ENCODE measurements at regions not wholly inside any gene's neighbourhood (a gene's known extent, or its start where the extent isn't known, plus 50 kb on each side); places are given as distances from the start of the nearest gene placed in this dataset.

DNA sequence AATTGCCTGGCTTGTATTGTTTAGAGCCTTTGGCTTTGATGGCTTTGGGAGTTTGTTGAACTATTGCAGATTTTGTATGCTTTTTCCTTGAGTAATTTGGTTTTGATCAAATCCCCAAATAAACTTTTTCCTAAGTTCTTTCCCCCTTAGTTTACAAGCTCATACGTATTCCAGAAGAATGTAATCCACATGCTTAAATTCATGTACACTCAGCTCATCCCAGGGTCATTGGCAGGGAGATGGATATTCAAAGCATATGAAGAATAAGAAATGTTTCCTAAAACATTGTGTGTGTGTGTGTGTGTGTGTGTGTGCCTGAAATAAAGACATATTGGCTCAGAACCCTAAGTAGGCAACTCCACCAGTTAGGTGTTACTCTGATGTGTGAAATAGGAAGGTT, 89.4 kb downstream of the TMEM30B start:
- DNase-seq (ENCODE audit: low read depth), result no peak

- DNase-seq (ENCODE audit: low read depth), result no peak
Observed at GRCh38 chr14:61190341-61190740, 90.8 kb downstream of the TMEM30B start.

DNA sequence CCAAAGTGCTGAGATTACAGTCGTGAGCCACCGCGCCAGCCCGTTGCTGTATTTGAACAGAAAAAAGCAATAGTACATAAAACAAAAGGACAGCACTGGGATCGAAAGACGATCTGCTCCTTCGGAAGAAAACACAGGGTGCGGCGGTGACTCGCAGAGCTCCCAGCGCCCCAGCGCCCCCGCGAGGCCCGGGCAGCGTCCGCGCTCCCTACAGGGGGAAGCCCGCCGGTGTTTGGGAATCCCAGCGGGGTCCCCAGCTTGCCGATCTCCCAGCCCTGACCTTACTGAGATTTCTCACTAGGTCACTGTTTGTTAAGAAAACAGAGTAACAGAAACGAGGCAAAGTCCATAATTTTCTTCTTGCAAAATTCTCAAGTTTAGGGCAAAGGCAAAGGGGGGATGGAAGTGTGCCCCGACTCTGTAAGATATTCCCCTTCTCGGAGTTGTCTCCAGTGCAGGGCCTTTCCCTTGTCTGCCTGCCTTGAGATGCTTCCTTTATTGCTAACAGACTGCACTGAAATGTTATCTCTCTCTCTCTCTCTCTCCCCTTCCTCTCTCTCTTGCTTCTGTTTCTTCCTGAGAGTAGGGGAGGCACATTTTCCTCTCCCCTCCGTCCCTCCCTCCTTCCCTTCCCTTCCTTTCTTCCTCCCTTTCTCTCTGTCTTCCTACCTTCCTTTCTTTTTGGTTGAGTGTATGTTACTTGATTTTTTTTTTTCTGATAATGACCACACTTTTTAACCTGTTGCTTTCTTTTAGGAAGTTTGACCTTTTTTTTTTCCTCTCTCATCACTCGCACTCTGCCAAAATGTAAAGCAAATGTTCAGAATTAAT, 91.9 kb downstream of the TMEM30B start:
- DNase-seq (ENCODE audit: low read depth), result peak; percentile 35

DNA sequence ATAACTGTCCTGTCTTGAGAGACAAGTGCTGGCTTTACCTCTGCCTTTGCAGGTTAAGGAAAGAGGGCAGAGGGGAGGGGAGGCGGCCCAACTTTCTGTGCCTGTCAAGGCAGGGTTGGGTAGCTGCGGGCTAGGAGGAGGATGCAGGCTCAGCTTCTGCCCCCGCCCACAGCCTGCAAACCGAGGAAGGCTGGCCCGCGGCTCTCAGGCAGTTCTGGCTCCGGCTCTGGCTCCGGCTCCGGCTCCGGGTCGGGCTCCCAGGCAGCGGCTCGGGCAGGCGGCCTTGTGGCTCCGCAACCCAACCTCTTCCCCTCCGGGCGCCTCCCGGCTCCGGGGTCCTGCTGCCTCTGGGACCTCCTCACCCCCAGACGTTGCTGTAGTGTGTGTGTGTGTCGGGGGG, 92.9 kb downstream of the TMEM30B start:
- no peak for DNase-seq (ENCODE audit: low read depth)

GRCh38 chr14:61187196-61187905, 93.8 kb downstream of the TMEM30B start:
- DNase-seq (ENCODE audit: low read depth), result no peak

- DNase-seq (ENCODE audit: low read depth), result no peak
Observed at GRCh38 chr14:61186341-61187195, 94.6 kb downstream of the TMEM30B start.

- no peak for DNase-seq (ENCODE audit: low read depth)
Observed at GRCh38 chr14:61185534-61185933, 95.6 kb downstream of the TMEM30B start.

DNA sequence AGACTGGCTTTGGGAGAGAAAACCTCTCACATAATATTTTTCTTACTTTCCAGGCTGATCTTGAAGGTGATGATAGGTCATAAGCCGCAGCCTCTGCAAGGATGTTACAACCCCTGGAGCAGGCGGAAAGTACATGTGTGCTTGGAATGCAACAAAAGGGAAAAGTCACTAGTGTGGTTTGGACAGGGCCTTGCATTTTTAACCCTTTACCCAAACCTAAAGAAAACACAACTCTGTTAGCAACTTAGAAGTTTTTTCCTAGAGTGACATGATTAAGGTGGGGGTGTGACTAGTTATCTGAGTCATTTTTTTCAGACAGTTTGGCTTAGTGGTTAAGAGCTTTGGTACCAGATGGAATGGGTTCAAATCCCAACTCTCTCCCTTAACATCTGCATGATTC, 97.0 kb downstream of the TMEM30B start:
- DNase-seq (ENCODE audit: low read depth), result no peak

DNA sequence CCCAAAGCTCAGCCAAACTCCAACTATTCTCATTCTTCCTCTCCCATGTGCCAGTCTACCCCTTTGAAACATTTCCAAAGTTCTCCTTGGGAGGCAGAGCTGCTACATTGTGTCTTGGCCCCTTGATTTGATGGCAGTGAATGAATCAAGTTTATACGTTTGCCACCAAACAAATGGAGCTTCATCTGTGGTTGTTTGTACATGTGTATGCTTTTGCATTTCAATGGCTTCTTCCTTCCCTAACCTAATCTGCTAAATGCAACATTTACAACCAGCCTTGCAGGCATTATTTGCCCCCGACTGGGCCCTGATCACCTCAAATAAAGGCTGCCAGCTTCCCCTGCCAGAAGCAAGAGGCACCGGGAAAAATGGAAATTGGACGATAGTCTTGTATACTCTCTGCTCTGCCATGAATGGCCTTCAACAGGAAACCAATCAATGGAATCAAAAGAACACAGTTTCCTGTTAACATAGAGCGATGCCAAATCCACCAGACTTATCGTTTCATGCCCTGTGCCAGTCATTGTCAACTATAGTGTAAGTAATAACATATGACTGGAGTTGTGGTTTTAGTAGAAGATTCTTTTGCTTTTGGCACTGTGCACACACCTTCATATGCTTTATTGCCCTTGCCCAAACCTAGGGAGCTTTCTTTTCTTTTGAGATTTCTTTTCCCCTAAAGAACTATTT, 97.8 kb downstream of the TMEM30B start:
- DNase-seq (ENCODE audit: low read depth), result no peak

- DNase-seq (ENCODE audit: low read depth), result no peak
Observed at GRCh38 chr14:61179796-61180398, 101.2 kb downstream of the TMEM30B start.

DNA sequence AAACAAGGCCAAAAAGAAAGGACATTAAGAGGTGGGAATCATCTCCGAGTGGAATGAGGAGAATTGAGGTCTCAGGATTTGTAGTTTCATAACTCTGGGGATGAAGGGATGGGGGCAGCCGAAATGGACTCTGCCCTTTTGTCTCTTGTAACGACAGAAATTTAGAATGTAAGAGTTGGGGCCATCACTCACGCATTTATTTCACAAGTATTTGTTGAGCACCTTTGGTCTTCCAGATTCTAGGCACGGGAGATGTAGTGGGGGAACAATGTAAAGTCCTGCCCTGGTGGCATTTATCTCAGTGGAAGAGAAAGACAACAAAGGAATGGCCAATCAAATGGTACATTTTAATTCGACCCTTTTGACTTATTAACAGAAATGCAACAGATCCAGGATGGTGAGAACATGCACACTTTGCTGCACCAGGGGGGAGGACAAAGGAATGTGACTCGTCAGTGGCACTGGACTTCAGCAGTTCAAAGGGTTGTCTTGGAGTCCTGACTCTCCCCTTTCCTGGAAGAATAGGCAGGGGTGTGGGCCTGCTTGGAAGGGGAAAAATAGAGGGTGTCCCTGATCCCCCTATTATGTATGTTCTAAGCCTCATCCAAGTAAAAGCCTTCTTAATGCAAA, 102.0 kb downstream of the TMEM30B start:
- DNase-seq (ENCODE audit: low read depth), result no peak

GRCh38 chr14:61178226-61179060, 102.7 kb downstream of the TMEM30B start:
- peak; percentile 48 for DNase-seq (ENCODE audit: low read depth)

DNA sequence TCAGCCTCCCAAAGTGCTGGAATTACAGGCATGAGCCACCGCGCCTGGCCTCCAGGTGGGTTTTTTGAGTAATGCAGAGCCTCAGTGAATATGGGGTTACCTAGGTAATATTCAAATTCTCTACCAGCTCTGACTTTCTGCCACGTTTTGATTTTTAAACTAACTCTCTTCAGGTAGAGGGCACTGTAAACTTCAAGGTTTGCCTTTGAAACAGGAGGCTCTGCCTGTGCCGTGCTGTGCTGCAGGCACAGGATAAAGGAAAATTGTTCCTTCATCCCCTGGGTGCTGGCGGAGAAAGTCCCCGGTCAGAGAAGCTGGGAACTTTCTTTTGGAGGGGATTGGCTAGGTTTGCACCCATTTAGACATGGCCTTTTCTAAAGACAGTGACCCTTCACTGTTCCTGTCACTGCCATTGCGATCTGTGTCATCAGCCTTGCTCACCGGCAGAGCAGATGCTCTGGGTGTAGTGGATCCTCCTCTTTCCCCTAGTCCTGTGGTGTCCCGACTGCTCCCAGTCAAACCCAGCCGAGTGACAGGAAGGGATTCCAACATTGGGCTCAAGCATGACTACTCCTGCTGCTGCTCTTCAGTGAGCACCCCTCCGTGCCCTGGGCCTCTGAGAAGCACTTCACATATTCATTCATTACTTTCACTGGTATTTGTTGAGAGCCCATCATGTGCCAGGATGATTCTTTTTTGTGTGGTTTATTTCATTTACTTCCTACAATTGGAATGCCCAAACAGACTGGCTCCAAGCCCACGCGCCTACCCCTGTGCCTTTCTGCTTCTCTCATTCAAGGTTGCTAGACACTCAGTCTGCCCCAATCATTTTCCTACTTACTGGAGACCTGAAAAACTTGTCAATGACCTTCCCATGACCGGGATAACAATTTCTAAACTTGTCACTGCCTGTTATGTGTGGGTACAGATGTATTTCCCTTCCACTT, 103.6 kb downstream of the TMEM30B start:
- no peak for DNase-seq (ENCODE audit: low read depth)

GRCh38 chr14:61176686-61177085, 104.5 kb downstream of the TMEM30B start:
- DNase-seq (ENCODE audit: low read depth), result no peak

- no peak for DNase-seq (ENCODE audit: low read depth)
Observed at GRCh38 chr14:61174987-61175386, 106.2 kb downstream of the TMEM30B start.

GRCh38 chr14:61174441-61174891, 106.7 kb downstream of the TMEM30B start:
- no peak for DNase-seq (ENCODE audit: low read depth)

DNA sequence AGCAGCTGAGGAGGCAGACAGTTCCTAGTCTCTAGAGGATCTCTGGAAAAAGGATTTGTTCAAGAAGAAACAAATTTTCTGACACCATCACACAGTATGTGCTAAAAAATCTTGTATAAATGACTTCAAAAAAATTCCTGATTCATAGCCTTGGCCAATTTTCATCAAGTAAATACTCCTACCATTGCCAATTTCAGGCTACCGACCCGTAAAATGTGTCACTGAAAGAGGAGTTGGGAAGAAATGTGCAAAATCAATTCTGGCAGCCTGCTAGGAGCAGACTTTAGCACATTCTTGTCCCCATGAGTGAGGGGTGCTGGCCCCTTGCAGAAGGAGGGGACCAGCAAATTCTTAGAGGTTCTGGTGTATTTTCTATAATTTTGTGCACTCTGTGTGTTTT, 109.4 kb downstream of the TMEM30B start:
- no peak for DNase-seq (ENCODE audit: low read depth)

GRCh38 chr14:61168141-61168540, 113.0 kb downstream of the TMEM30B start:
- no peak for DNase-seq (ENCODE audit: low read depth)

DNA sequence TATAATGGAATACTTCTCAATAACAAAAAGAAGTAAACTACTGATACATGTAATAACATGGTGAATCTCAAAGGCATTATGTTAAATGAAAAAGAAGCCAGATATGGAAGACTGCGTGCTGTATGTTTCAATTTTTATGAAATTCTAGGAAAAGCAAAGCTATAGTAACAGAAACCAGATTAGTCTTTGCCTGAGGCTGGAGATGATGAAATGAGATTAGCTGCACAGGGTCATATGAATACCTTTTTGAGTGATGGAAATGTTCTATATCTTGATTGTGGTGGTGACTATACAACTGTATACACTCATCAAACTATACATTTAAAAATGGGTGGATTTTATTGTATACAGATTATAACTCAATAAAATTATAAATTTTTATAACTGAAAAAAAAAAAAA, 113.5 kb downstream of the TMEM30B start:
- DNase-seq (ENCODE audit: low read depth), result no peak
